Colonic mucosa (tissue), 4 donors: ENCODE measurements at regions not wholly inside any gene's neighbourhood (a gene's known extent, or its start where the extent isn't known, plus 50 kb on each side); places are given as distances from the start of the nearest gene placed in this dataset.

ENCODE experiments used
- DNase-seq: peaks from one replicate; pipeline ENCODE4 v3.0.0-alpha.2; 2020
- H3K27ac ChIP-seq: fragments of 200-600 bp; one replicate; pipeline ENCODE4 v1.8.0; 2021
- H3K27me3 ChIP-seq: fragments of 200-600 bp; one replicate; pipeline ENCODE4 v1.8.0; 2021
- H3K36me3 ChIP-seq: fragments of 200-600 bp; one replicate; pipeline ENCODE4 v1.8.0; 2021
- H3K4me1 ChIP-seq: fragments of 200-600 bp; one replicate; pipeline ENCODE4 v1.8.0; 2021; ENCODE audit warnings: mild to moderate bottlenecking
- H3K4me3 ChIP-seq: fragments of 200-600 bp; one replicate; pipeline ENCODE4 v1.8.0; 2021
- H3K9ac ChIP-seq, 2 donors: one replicate each; pipeline ENCODE4 v1.7.0; 2013; ENCODE audit warnings: control low read depth in 2 of 2, low read depth in 2 of 2, low read length in 2 of 2
- H3K9me3 ChIP-seq: fragments of 200-600 bp; one replicate; pipeline ENCODE4 v1.8.0; 2021
- CTCF ChIP-seq: fragments of 200-600 bp; IDR thresholded peaks from one replicate; pipeline ENCODE4 v1.8.0; 2022; ENCODE audit warnings: antibody characterized with exemption, mild to moderate bottlenecking
- intact Hi-C: fragments of 100-400 bp; cut with DNase I; formaldehyde crosslinking; loops from one replicate; pipeline ENCODE4 v1.14.1; 2022
- donor health status: healthy.
- donor health status: DM: no; HTN: no; CAD: no.
- donor health status: DM: no; HTN: no; CAD: no.

- Histone ChIP-seq H3K27me3 (no peaks in the 10 kb centered on the region), H3K27ac (no peak overlapping the region), H3K4me1 (no peaks in the 10 kb centered on the region), H3K9ac (no peak overlapping the region), H3K36me3 (no peaks in the 10 kb centered on the region), H3K9me3 (no peaks in the 10 kb centered on the region), H3K4me3 (no peak overlapping the region)
- TF ChIP-seq CTCF = no peak
- intact Hi-C loops = no loop called here
- no peak for DNase-seq
These were observed 167.7 kb upstream of the PPP2R2B start for GRCh38 chr5:147046281-147046680.

GRCh38 chr5:147046894-147047293 lies 168.3 kb upstream of the PPP2R2B start:
- Histone ChIP-seq H3K9ac (no peak overlapping the region), H3K4me3 (no peak overlapping the region), H3K9me3 (no peaks in the 10 kb centered on the region), H3K4me1 (no peaks in the 10 kb centered on the region), H3K36me3 (no peaks in the 10 kb centered on the region), H3K27ac (no peak overlapping the region), H3K27me3 (no peaks in the 10 kb centered on the region)
- intact Hi-C loops = no loop called here
- TF ChIP-seq CTCF = no peak
- DNase-seq = no peak

- Histone ChIP-seq H3K27me3 (no peaks in the 10 kb centered on the region), H3K4me1 (no peaks in the 10 kb centered on the region), H3K4me3 (no peak overlapping the region), H3K9ac (no peak overlapping the region), H3K9me3 (no peaks in the 10 kb centered on the region), H3K27ac (no peak overlapping the region), H3K36me3 (no peaks in the 10 kb centered on the region)
- no peak for TF ChIP-seq CTCF
- no peak for DNase-seq
- intact Hi-C loops = no loop called here
These were observed 171.2 kb upstream of the PPP2R2B start for GRCh38 chr5:147049764-147050163.

- Histone ChIP-seq H3K9ac (no peak overlapping the region), H3K27ac (no peak overlapping the region), H3K36me3 (no peaks in the 10 kb centered on the region), H3K4me1 (no peaks in the 10 kb centered on the region), H3K27me3 (no peaks in the 10 kb centered on the region), H3K9me3 (no peaks in the 10 kb centered on the region), H3K4me3 (no peak overlapping the region)
- intact Hi-C loops = no loop called here
- TF ChIP-seq CTCF = no peak
- no peak for DNase-seq
These were observed 171.6 kb upstream of the PPP2R2B start for GRCh38 chr5:147050172-147050571.

GRCh38 chr5:147051193-147051592 lies 172.6 kb upstream of the PPP2R2B start:
- no peaks in the 10 kb centered on the region for H3K4me1 ChIP-seq
- H3K27me3 ChIP-seq = no peaks in the 10 kb centered on the region
- intact Hi-C loops = no loop called here
- H3K9me3 ChIP-seq = no peaks in the 10 kb centered on the region
- no peaks in the 10 kb centered on the region for H3K36me3 ChIP-seq
- no peak for DNase-seq
- H3K27ac ChIP-seq = no peak overlapping the region
- no peak for TF ChIP-seq CTCF
- H3K9ac ChIP-seq = no peak overlapping the region
- H3K4me3 ChIP-seq = no peak overlapping the region

GRCh38 chr5:147052519-147052918 lies 174.0 kb upstream of the PPP2R2B start:
- no peak for TF ChIP-seq CTCF

More at GRCh38 chr5:147052519-147052918, 174.0 kb upstream of the PPP2R2B start:
- Histone ChIP-seq H3K9ac (no peak overlapping the region), H3K4me1 (no peaks in the 10 kb centered on the region), H3K4me3 (no peak overlapping the region), H3K27me3 (no peaks in the 10 kb centered on the region), H3K36me3 (no peaks in the 10 kb centered on the region), H3K9me3 (no peaks in the 10 kb centered on the region), H3K27ac (no peak overlapping the region)
- intact Hi-C loops = no loop called here
- DNase-seq = no peak
